ENCODE measurements at regions not wholly inside any gene's neighbourhood (a gene's known extent, or its start where the extent isn't known, plus 50 kb on each side); places are given as distances from the start of the nearest gene placed in this dataset.

DNA sequence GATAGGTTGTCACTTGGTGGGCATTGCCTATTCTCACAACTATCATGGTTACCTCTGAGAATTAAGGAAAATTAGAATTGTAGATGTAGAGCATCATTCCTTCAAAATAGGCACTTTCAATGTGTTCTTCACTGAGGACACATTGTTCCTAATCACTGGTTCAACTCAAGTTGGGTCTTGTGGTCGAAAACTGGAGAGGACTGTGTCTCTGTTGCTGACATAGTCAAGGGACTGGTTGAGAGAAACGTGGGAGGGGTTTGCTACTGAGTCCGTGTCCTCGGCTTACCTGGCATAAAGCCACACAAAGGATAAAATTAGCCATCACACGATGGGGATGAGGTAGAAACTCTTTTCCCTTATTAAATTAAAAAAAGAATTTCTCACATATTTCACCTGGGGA is 205.9 kb upstream of the CD180 start (continued):
- TF ChIP-seq TAF1 (conservative IDR thresholded peaks at IDR 0.05) (no peak), HNF4G (IDR thresholded peaks at IDR 0.05) (no peak), FOXA1 (IDR thresholded peaks at IDR 0.05) (no peak), FOXA2 (IDR thresholded peaks at IDR 0.05) (no peak), RXRA (IDR thresholded peaks at IDR 0.05) (no peak), NR2F2 (IDR thresholded peaks at IDR 0.05) (no peak)
- TF ChIP-seq, protein P1, sequence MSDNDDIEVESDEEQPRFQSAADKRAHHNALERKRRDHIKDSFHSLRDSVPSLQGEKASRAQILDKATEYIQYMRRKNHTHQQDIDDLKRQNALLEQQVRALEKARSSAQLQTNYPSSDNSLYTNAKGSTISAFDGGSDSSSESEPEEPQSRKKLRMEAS (IDR thresholded peaks at IDR 0.05) = no peak

DNA sequence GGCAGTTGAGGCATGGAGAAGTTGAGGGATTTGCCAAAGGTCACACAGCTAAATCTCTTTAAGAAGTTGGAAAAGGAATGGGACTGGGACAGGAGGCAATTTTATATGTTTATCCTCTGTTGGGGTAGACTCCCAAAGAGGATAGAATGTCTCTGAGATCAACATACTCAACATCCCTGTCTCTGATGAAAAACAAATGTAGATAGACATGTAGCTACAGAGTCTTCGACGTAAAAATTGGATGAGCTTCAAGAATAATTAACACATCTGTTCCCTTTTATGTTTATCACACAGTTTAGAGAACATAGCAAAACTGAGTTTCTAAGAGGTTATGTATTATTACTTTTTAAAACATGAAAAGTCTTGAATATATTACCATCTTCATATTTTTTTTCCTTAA is 204.6 kb upstream of the CD180 start:
- H3K9me3 ChIP-seq (ENCODE audit: control insufficient read depth in 4 of 4, low read length in 3 of 4) = no peaks in the 10 kb centered on the region
- H3K36me3 ChIP-seq (ENCODE audit: control insufficient read depth in 4 of 4, insufficient read depth in 3 of 4, low read depth in 1 of 4, low read length in 3 of 4) = no peaks in the 10 kb centered on the region
- DNase-seq (ENCODE audit: low spot score) = no peak
- H3K9ac ChIP-seq (ENCODE audit: low read depth in 1 of 2, low read length in 2 of 2) = no peak overlapping the region
- TF ChIP-seq YY1 (IDR thresholded peaks at IDR 0.05) = no peak
- TF ChIP-seq HNF4G (IDR thresholded peaks at IDR 0.05) = no peak
- no peak for TF ChIP-seq TAF1 (conservative IDR thresholded peaks at IDR 0.05)
- no peak for TF ChIP-seq ZBTB33 (IDR thresholded peaks at IDR 0.05)
- TF ChIP-seq SP1 (IDR thresholded peaks at IDR 0.05) = no peak
- no peak for TF ChIP-seq FOXA2 (IDR thresholded peaks at IDR 0.05)
- TF ChIP-seq NR2F2 (IDR thresholded peaks at IDR 0.05) = no peak
- no peak for TF ChIP-seq ATF3 (IDR thresholded peaks at IDR 0.05)
- no peak for TF ChIP-seq REST (IDR thresholded peaks at IDR 0.05)
- TF ChIP-seq FOXA1 (IDR thresholded peaks at IDR 0.05) = no peak
- no peak for TF ChIP-seq JUND (IDR thresholded peaks at IDR 0.05)
- TF ChIP-seq HNF4A (conservative IDR thresholded peaks at IDR 0.05) = no peak
- TF ChIP-seq, protein P2, sequence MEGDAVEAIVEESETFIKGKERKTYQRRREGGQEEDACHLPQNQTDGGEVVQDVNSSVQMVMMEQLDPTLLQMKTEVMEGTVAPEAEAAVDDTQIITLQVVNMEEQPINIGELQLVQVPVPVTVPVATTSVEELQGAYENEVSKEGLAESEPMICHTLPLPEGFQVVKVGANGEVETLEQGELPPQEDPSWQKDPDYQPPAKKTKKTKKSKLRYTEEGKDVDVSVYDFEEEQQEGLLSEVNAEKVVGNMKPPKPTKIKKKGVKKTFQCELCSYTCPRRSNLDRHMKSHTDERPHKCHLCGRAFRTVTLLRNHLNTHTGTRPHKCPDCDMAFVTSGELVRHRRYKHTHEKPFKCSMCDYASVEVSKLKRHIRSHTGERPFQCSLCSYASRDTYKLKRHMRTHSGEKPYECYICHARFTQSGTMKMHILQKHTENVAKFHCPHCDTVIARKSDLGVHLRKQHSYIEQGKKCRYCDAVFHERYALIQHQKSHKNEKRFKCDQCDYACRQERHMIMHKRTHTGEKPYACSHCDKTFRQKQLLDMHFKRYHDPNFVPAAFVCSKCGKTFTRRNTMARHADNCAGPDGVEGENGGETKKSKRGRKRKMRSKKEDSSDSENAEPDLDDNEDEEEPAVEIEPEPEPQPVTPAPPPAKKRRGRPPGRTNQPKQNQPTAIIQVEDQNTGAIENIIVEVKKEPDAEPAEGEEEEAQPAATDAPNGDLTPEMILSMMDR (IDR thresholded peaks at IDR 0.05; ENCODE audit: low read depth, low read length, missing input control) = no peak
- no peak for TF ChIP-seq EGR1 (IDR thresholded peaks at IDR 0.05; ENCODE audit: low read depth in 2 of 2)
- TF ChIP-seq GABPA (IDR thresholded peaks at IDR 0.05 in 1 of 2, conservative IDR thresholded peaks at IDR 0.05 in 1 of 2) = no peak
- no peak for TF ChIP-seq RXRA (IDR thresholded peaks at IDR 0.05)
- TF ChIP-seq RAD21 (IDR thresholded peaks at IDR 0.05) = no peak
- H3K27ac ChIP-seq (ENCODE audit: low read depth in 1 of 2, low read length in 2 of 2) = no peak overlapping the region
- H3K4me1 ChIP-seq (ENCODE audit: control insufficient read depth in 4 of 4, insufficient read depth in 4 of 4, low read length in 3 of 4) = no peaks in the 10 kb centered on the region
- no peaks in the 10 kb centered on the region for H3K27me3 ChIP-seq (ENCODE audit: control insufficient read depth in 4 of 4, insufficient read depth in 4 of 4, low read length in 3 of 4)
- H3K4me3 ChIP-seq (ENCODE audit: low read depth in 1 of 3, low read length in 3 of 3) = no peak overlapping the region
- WGBS = 84% methylated on average over 2 of the region's 2 CpGs

Measured in liver (tissue), 8 donors.